ENCODE measurements at regions not wholly inside any gene's neighbourhood (a gene's known extent, or its start where the extent isn't known, plus 50 kb on each side); places are given as distances from the start of the nearest gene placed in this dataset.
"Not testable (repeated sequence)": the region's sequence is repeated elsewhere in the genome, so short reads cannot be mapped to it uniquely, and the experiment has no call there.

- no peak for DNase-seq
Measured at GRCh38 chr12:94916663-94917062, 86.8 kb downstream of the NDUFA12 start.

- no peak for DNase-seq
Measured at GRCh38 chr12:94909663-94910062, 93.8 kb downstream of the NDUFA12 start.

GRCh38 chr12:94905749-94906148, 97.7 kb downstream of the NDUFA12 start:
- DNase-seq, result not testable (repeated sequence)

GRCh38 chr12:94900496-94900895, 103.0 kb downstream of the NDUFA12 start:
- no peak for DNase-seq

- no peak for DNase-seq
Measured at GRCh38 chr12:94898388-94898787, 105.1 kb downstream of the NDUFA12 start.

GRCh38 chr12:94892544-94893267, 110.8 kb downstream of the NDUFA12 start:
- DNase-seq, result no peak

- no peak for DNase-seq
Measured at GRCh38 chr12:94889445-94890210, 113.9 kb downstream of the NDUFA12 start.

GRCh38 chr12:94879542-94879941, 124.0 kb downstream of the NDUFA12 start:
- DNase-seq, result no peak

- no peak for DNase-seq
Measured at GRCh38 chr12:94875525-94875924, 128.0 kb downstream of the NDUFA12 start.

GRCh38 chr12:94874518-94875302, 128.8 kb downstream of the NDUFA12 start:
- DNase-seq, result no peak

- DNase-seq, result no peak
Measured at GRCh38 chr12:94873734-94874517, 129.6 kb downstream of the NDUFA12 start.

GRCh38 chr12:94872971-94873733, 130.3 kb downstream of the NDUFA12 start:
- DNase-seq, result no peak

- no peak for DNase-seq
Measured at GRCh38 chr12:94872671-94872970, 130.9 kb downstream of the NDUFA12 start.

- no peak for DNase-seq
Measured at GRCh38 chr12:94872007-94872653, 131.4 kb downstream of the NDUFA12 start.

- DNase-seq, result no peak
Measured at GRCh38 chr12:94870511-94870910, 133.0 kb downstream of the NDUFA12 start.

- no peak for DNase-seq
Measured at GRCh38 chr12:94868161-94868560, 135.3 kb downstream of the NDUFA12 start.

- no peak for DNase-seq
Measured at GRCh38 chr12:94867066-94867855, 136.2 kb downstream of the NDUFA12 start.

- no peak for DNase-seq
Measured at GRCh38 chr12:94864987-94865386, 138.5 kb downstream of the NDUFA12 start.

- DNase-seq, result no peak
Measured at GRCh38 chr12:94863321-94864035, 140.0 kb downstream of the NDUFA12 start.

- no peak for DNase-seq
Measured at GRCh38 chr12:94862421-94862820, 141.1 kb downstream of the NDUFA12 start.

All from amniotic stem cell (primary cell).